DMS153 treated with DMSO at 0.1 percent for 48 hours (cell line): ENCODE measurements at regions not wholly inside any gene's neighbourhood (a gene's known extent, or its start where the extent isn't known, plus 50 kb on each side); places are given as distances from the start of the nearest gene placed in this dataset.
"Not testable (repeated sequence)": the region's sequence is repeated elsewhere in the genome, so short reads cannot be mapped to it uniquely, and the experiment has no call there.

Source experiments
- DNase-seq: peaks from one replicate; lab custom pipeline; 2025; ENCODE audit not compliant: unreplicated experiment; lab: John Stamatoyannopoulos, UW

DNA sequence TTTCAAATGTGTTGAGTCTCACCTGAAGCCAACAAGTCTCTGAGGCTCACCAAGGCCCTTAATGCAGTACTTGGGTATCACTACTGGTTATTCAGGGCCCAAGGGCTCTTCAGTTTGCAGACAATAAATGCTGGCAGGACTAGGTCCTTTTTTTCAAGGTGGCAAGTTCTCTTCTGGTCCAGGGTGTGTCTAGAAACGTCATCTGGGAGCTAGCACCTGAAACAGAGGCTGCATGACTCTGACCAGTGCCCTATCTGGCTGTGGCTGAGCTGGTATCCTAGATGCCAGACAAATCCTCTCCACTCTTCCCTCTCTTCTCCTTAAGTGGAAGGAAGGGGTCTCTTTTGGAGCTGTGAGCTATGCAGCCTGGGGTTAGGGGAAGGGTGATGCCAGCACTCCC lies 276.8 kb downstream of the PYDC2 start:
- DNase-seq, result no peak

- DNase-seq, result no peak
These were observed 279.7 kb downstream of the PYDC2 start for GRCh38 chr3:191740712-191741111.

GRCh38 chr3:191741847-191742350 lies 280.9 kb downstream of the PYDC2 start:
- DNase-seq, result not testable (repeated sequence)

DNA sequence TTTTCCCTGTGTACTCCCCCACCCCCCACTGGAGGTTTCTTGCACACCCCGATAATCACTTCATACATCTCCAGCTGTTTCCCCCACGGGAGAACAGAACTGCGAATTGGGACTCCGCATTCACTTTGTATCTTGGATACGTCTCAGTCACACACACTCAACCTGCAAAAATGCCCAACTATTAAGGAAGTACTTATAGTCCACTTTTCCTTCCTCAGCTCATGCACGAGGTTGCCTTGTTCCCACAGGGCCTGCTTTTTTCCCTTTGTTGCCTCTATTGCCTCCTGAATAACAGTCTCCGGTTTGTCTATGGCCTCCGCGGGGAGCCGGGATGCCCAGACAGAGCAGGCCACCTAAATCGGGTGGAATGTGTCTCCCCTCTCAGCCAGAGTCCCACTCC lies 282.3 kb downstream of the PYDC2 start:
- DNase-seq, result no peak

DNA sequence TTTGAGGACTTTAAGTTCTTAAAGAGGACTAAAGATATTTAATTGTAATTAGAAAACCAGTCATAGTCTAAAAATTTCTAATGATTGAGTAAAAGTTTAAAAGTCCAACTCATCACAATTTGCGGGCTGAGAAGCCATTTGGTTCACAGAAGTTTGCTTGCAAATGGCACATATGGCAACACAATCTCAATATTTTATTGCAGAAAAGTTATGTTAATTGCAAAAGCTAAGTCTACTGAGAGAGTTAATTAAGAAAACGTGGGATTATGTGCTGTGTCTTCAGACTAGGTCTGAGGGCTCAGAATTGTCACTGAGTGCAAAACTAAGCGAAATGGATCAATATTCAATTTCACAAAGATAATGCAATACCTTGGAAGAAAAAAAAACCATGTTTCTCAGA lies 289.7 kb downstream of the PYDC2 start:
- DNase-seq, result no peak

DNA sequence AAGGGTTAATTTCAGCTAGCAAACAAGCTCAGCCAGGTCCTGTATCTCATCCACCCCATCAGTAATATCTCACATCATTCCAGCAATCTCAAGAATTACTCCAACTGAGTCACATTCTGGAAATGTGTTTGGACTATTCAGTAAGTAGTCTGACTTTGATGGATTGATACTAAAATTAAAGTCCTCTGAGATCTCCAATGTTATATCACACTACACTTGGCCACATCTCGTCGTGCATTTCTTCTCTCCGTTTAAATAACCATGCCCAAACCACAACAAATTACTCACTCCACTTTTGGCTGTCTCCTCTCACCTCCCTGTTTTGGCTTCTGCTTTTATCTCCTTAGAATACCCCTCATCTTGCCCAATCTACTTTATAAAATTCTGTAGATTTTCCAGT lies 292.2 kb downstream of the PYDC2 start:
- DNase-seq, result no peak

GRCh38 chr3:191761906-191762305 lies 300.9 kb downstream of the PYDC2 start:
- DNase-seq, result no peak

GRCh38 chr3:191762323-191762960 lies 301.5 kb downstream of the PYDC2 start:
- DNase-seq, result peak; percentile 6

DNA sequence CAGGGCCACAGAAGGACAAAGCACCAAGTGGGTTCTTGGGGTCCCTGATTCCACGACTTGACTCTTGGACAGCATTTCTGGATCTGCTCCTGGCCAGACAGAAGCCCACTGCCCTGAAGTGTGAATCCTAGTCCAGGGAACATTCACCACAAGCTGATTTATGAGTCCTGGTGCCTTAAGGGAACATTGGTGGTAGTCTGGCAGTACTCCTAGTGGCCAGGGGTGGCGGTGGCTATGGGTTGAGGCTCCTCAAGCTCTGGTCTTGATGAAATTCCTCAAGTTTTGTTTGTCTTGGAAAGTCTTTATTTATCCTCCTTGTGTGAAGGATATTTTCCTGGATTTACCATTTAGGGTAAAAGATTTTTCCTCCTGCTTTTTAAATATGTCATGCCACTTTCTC lies 307.5 kb downstream of the PYDC2 start:
- no peak for DNase-seq

GRCh38 chr3:191770541-191770940 lies 309.6 kb downstream of the PYDC2 start:
- no peak for DNase-seq

- no peak for DNase-seq
These were observed 313.5 kb downstream of the PYDC2 start for GRCh38 chr3:191774485-191774884.

GRCh38 chr3:191775451-191776233 lies 314.7 kb downstream of the PYDC2 start:
- DNase-seq, result no peak

- DNase-seq, result no peak
These were observed 320.1 kb downstream of the PYDC2 start for GRCh38 chr3:191781044-191781443.

- no peak for DNase-seq
These were observed 322.1 kb downstream of the PYDC2 start for GRCh38 chr3:191783024-191783423.

DNA sequence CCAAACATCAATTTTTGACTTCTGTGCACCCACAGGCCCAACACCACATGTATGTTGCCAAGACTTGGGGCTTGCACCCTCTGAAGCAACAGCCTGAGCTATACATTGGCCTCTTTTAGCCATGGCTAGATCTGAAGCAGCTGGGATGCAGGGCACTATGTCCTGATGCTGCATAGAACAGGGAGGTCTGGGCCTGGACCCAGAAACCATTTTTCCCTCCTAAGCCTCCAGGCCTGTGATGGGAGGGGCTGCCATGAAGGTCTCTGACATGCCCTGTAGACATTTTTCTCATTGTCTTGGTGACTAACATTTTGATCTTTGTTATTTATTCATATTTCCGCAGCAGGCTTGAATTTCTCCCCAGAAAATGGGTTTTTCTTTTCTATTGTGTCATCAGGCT lies 330.0 kb downstream of the PYDC2 start:
- DNase-seq, result no peak

DNA sequence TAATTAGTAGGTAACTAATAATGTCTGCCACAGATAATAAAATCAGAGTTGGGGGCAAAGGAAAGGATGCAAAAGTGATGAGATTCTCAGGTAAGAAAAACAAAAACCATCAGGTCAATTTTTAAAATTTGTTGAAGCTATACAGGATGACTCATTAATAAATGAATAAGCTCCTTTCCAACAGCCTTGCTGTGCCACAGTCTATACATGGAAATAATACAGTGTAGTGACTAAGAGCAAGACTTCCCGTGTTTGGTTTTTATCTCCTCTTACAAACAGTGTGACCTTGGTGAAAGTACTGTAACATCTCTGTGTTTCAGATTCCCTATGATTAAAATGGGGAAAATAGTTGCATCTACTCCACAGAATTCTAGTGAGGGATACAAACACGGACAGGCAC lies 331.6 kb downstream of the PYDC2 start:
- DNase-seq, result no peak

DNA sequence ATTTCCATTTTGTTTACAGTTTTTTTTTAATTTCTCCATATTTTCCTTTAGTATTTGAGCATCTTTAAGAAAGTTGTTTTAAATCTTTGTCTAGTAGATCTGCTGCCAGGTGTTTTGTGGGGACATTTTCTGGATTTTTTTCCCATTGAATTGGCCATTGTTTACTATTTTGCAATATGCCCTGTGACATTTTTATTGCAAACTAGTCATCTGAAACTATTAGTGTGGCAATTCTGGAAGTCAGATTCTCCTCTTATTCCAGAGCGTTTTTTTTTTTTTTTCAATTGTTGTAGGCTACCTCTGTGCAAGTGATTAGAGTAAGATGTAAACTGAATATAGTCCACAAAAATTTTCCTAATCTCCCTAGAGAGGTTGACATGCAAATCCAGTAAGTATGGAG lies 334.2 kb downstream of the PYDC2 start:
- DNase-seq, result no peak

- no peak for DNase-seq
These were observed 336.3 kb downstream of the PYDC2 start for GRCh38 chr3:191797271-191797670.

- no peak for DNase-seq
These were observed 341.7 kb downstream of the PYDC2 start for GRCh38 chr3:191802671-191803070.

DNA sequence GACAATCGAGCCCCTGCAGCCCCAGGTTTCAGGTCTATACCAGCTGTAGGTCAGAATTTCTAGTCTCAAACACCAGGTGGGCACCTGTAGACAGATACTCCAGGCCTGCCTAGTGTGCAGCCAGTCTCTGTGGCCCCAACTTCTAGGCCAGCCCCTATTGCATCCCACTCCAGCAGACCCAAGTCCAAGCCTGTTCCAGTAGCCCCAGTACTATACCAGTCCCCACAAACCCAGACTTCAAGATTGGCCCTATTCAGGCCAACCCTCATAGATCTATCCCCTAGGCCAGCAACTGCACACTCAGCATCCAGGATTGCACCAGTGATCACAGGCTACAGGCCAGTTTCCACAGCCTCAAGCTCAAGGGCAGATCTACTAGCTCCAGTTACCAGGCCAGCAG lies 344.0 kb downstream of the PYDC2 start:
- no peak for DNase-seq

GRCh38 chr3:191808073-191808472 lies 347.1 kb downstream of the PYDC2 start:
- DNase-seq, result no peak

- no peak for DNase-seq
These were observed 348.5 kb downstream of the PYDC2 start for GRCh38 chr3:191809326-191809949.
